Uterus (tissue), 3 donors: ENCODE measurements at regions not wholly inside any gene's neighbourhood (a gene's known extent, or its start where the extent isn't known, plus 50 kb on each side); places are given as distances from the start of the nearest gene placed in this dataset.

Experiments
- DNase-seq, 2 donors: peaks; one replicate each; pipeline ENCODE4 v3.0.0-alpha.2; 2019 to 2020
- H3K27ac ChIP-seq, 2 donors: fragments of 200-600 bp; sonication (generic); 1 replicate in 1 of 2; 2 replicates in 1 of 2; pipeline ENCODE4 v1.5.1; 2016 to 2018
- H3K27me3 ChIP-seq, 2 donors: fragments of 200-600 bp; sonication (generic); one replicate each; pipeline ENCODE4 v1.5.1; 2018 to 2019; ENCODE audit warnings: control low read depth in 1 of 2
- H3K36me3 ChIP-seq, 2 donors: fragments of 200-600 bp; sonication (generic); one replicate each; pipeline ENCODE4 v1.5.1; 2019; ENCODE audit warnings: control low read depth in 1 of 2
- H3K4me1 ChIP-seq, 2 donors: fragments of 200-600 bp; sonication (generic); one replicate each; pipeline ENCODE4 v1.5.1; 2018 to 2019; ENCODE audit warnings: control low read depth in 1 of 2
- H3K4me3 ChIP-seq, 2 donors: fragments of 200-600 bp; sonication (generic); 1 replicate in 1 of 2; 2 replicates in 1 of 2; pipeline ENCODE4 v1.5.1; 2018 to 2019; ENCODE audit warnings: mild to moderate bottlenecking in 1 of 2
- H3K9me3 ChIP-seq, 2 donors: fragments of 200-600 bp; sonication (generic); one replicate each; pipeline ENCODE4 v1.5.1; 2019; ENCODE audit warnings: control low read depth in 1 of 2
- CTCF ChIP-seq, 4 experiments: fragments of 200-600 bp in 2 of 4; fragments of 450-650 bp in 2 of 4; sonication (generic) in 2 of 4; IDR thresholded peaks; one replicate each; pipeline ENCODE4 v1.5.1; 2016 to 2019; ENCODE audit warnings: antibody characterized with exemption in 4 of 4, mild to moderate bottlenecking in 2 of 4, moderate library complexity in 1 of 4
- POLR2A ChIP-seq, 2 donors: fragments of 450-650 bp; IDR thresholded peaks; one replicate each; pipeline ENCODE4 v1.6.1; 2016; ENCODE audit warnings: antibody characterized with exemption in 2 of 2, mild to moderate bottlenecking in 1 of 2, moderate library complexity in 1 of 2
- intact Hi-C: fragments of 100-400 bp; cut with DNase I; formaldehyde crosslinking; loops from one replicate; pipeline ENCODE4 v1.15.1; 2023; ENCODE audit warnings: low total_unique reads
- donor health status: DM: yes; HTN: yes; CAD: no.

DNA sequence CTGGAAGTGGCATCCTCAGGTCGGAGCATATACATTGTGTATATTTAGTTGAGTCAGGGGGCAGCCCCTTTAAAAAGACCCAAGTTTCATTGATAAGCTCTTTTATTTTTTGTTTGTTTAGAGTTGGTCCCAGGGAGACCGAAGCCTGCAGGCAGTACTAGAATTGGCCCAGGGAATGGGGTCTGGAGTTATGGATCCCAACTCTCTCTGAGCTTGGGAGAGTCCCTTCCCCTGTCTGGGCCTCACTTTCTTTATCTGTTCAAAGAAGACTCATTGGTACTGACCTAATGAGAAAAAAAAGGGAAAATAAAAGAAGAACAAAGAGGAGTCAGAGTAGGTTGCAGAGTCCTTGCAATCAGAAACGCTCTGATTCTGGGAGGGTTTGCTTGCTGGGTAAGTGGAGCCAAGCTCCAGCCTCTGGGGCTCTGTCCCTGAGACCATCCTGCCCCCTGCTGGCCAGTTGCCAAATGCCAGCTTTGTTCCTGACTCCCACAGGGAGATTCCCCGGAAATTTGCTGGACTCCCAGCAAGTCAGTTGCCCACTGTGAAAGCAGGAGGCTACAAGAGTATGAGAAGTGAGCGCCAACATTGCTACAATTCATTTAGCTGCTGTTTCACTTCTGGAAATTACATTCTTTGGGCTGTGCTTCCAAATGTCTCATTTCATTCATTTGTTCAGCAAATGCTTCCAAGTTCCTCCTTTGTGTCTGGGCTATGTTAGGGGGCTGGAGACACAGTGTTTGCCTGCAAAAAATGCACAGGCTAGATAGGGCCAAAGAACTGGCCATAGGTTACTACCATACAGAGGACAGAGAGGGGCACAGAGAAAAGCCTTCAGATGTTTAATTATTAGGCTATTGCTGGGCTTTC is 156.2 kb downstream of the MELK start:
- H3K4me3 ChIP-seq: no peak overlapping the region
- H3K9me3 ChIP-seq: no peaks in the 10 kb centered on the region
- DNase-seq: no peak
- H3K4me1 ChIP-seq: no peaks in the 10 kb centered on the region
- H3K27ac ChIP-seq: no peak overlapping the region
- no peaks in the 10 kb centered on the region for H3K36me3 ChIP-seq
- intact Hi-C loops: no loop called here
- no peak for TF ChIP-seq POLR2A (IDR thresholded peaks at IDR 0.05)
- TF ChIP-seq CTCF (IDR thresholded peaks at IDR 0.05): no peak
- H3K27me3 ChIP-seq: no peaks in the 10 kb centered on the region

- Histone ChIP-seq H3K4me1 (no peaks in the 10 kb centered on the region), H3K4me3 (no peak overlapping the region), H3K9me3 (no peaks in the 10 kb centered on the region), H3K27ac (no peak overlapping the region), H3K27me3 (no peaks in the 10 kb centered on the region), H3K36me3 (no peaks in the 10 kb centered on the region)
- DNase-seq: no peak
- intact Hi-C loops: no loop called here
- TF ChIP-seq CTCF (IDR thresholded peaks at IDR 0.05): no peak
- TF ChIP-seq POLR2A (IDR thresholded peaks at IDR 0.05): no peak
Observed at GRCh38 chr9:36729906-36730305, 157.2 kb downstream of the MELK start.

GRCh38 chr9:36730414-36730813 is 157.7 kb downstream of the MELK start:
- no peak for DNase-seq

DNA sequence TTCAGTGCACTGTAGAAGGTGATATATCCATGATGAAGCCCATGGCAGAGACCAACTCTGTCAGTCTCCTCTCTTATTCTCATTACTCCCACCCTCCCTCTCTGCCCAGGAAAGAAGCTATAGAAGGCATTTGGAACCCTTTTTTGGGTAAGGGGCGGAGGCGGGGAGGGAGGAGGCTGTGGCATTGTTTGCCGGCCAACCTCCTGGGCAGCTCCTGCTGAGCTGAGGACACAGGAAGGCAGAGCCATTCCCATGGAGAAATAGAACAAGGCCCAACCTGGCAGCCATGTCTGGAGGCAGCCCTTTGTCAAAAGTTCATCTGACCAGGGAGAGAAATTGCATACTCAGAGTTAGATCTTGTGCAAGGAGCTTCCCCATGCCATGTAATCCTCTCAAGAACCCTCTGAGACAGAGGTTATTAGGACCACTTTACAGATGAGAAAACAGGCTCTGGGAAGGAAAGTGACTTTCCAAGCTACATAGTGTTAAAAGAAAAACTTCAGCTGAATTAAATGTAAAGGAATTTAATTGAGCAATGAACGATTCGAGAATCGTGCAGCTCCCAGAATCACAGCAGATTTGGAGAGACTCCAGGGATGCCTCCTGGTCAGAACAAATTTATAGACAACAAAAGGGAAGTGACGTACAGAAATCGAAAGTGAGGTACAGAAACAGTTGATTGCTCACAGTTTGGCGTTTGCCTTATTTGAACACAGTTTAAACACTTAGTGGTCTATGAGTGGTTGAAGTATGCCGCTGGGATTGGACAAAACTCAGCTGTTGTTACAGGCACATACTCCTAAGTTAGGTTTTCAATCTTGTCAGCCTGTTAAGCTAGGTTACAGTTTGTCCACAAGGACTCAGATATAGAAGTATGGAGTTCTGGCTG is 158.6 kb downstream of the MELK start:
- TF ChIP-seq POLR2A (IDR thresholded peaks at IDR 0.05) (no peak), CTCF (IDR thresholded peaks at IDR 0.05) (no peak)
- Histone ChIP-seq H3K4me1 (no peaks in the 10 kb centered on the region), H3K27ac (no peak overlapping the region), H3K27me3 (no peaks in the 10 kb centered on the region), H3K4me3 (no peak overlapping the region), H3K36me3 (no peaks in the 10 kb centered on the region), H3K9me3 (no peaks in the 10 kb centered on the region)
- intact Hi-C loops: no loop called here
- DNase-seq: no peak

More at GRCh38 chr9:36730414-36730813, 157.7 kb downstream of the MELK start:
- H3K9me3 ChIP-seq: no peaks in the 10 kb centered on the region
- intact Hi-C loops: no loop called here
- no peak overlapping the region for H3K27ac ChIP-seq
- no peaks in the 10 kb centered on the region for H3K4me1 ChIP-seq
- no peaks in the 10 kb centered on the region for H3K27me3 ChIP-seq
- TF ChIP-seq CTCF (IDR thresholded peaks at IDR 0.05) (no peak), POLR2A (IDR thresholded peaks at IDR 0.05) (no peak)
- no peak overlapping the region for H3K4me3 ChIP-seq
- H3K36me3 ChIP-seq: no peaks in the 10 kb centered on the region

DNA sequence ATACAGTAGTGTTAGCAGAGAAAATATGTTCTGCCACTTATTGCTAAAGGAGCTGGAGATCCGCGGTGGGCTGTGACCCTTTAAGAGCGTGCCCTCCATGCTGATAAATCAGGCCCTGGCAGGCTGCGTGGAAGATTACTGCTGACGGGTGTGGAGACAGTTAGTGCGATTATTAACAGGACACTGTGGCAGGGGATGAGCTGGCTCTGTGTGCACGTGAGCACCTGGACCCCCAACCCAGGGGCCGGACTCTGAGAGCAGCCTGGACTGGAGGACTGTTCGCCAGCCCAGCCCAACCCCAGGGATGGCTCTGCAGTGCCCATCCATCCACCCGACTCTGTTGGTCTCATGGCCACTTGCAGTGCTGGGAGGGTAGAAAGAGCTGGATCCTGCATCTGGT is 162.0 kb downstream of the MELK start:
- Histone ChIP-seq H3K27me3 (peaks cover 0 to 2% of the 10 kb centered on the region in 2 donors), H3K4me1 (no peaks in the 10 kb centered on the region), H3K9me3 (no peaks in the 10 kb centered on the region), H3K27ac (no peak overlapping the region), H3K36me3 (no peaks in the 10 kb centered on the region), H3K4me3 (no peak overlapping the region)
- intact Hi-C loops: no loop called here
- TF ChIP-seq POLR2A (IDR thresholded peaks at IDR 0.05): no peak
- TF ChIP-seq CTCF (IDR thresholded peaks at IDR 0.05): no peak
- no peak for DNase-seq
